A549 (cell line): ENCODE measurements at regions not wholly inside any gene's neighbourhood (a gene's known extent, or its start where the extent isn't known, plus 50 kb on each side); places are given as distances from the start of the nearest gene placed in this dataset.

Source experiments
- ATAC-seq, 2 experiments: fragments of 200-7000 bp in 1 of 2; fragments of >200 bp in 1 of 2; cut with Nextera tagmentation in 1 of 2; cut with Tn5 transposase in 1 of 2; 3 replicates each; pipeline versions ENCODE4 v1.8.0 to v1.9.1; 2018 to 2020; ENCODE audit warnings: mild to moderate bottlenecking in 1 of 2, moderate library complexity in 1 of 2
- CTCF ChIA-PET: fragments of 300-600 bp; sonication (Branson Sonifier 250); formaldehyde crosslinking; extraction: SDS; loops from one replicate; lab custom pipeline; 2021; ENCODE audit warnings: antibody characterized with exemption, inconsistent platforms; lab: Yijun Ruan, JAX
- POLR2A ChIA-PET: fragments of 350-600 bp; formaldehyde crosslinking; extraction: SDS; loops from one replicate; lab custom pipeline; 2021; ENCODE audit warnings: antibody characterized with exemption, inconsistent platforms; lab: Yijun Ruan, JAX
- DNase-seq, 2 experiments: peaks; one replicate each; pipeline versions ENCODE4 v3.0.0 to v3.0.0-alpha.2; 2011 to 2016; ENCODE audit warnings: low read depth in 1 of 2, low spot score in 1 of 2
- FAIRE-seq: peaks from 2 replicates; lab custom pipeline; 2011; peaks lifted over from hg19 to GRCh38; lab: Jason Lieb, UNC
- H3K27ac ChIP-seq, 2 experiments: fragments of >200 bp; sonication (Bioruptor Twin); formaldehyde crosslinking; 3 replicates each; pipeline ENCODE4 v1.5.1; 2016 to 2017
- H3K4me1 ChIP-seq: fragments of >200 bp; sonication (Bioruptor Twin); formaldehyde crosslinking; 3 replicates; pipeline ENCODE4 v1.6.1; 2016
- H3K4me2 ChIP-seq: fragments of >200 bp; sonication (Bioruptor Twin); formaldehyde crosslinking; 3 replicates; pipeline ENCODE4 v1.6.1; 2016
- H3K4me3 ChIP-seq: fragments of >200 bp; sonication (Bioruptor Twin); formaldehyde crosslinking; 3 replicates; pipeline ENCODE4 v1.5.1; 2016
- H3K9me3 ChIP-seq: fragments of >200 bp; sonication (Bioruptor Twin); formaldehyde crosslinking; 3 replicates; pipeline ENCODE4 v1.6.1; 2016
- CBX8 ChIP-seq: fragments of 200-600 bp; sonication (generic); IDR thresholded peaks from 2 replicates; pipeline ENCODE4 v1.6.1; 2016
- CEBPB ChIP-seq, 2 experiments: fragments of >200 bp in 1 of 2; sonication (Bioruptor Twin) in 1 of 2; formaldehyde crosslinking in 1 of 2; IDR thresholded peaks; 2 replicates each; pipeline ENCODE4 v1.6.1; 2012 to 2016
- CHD2 ChIP-seq: fragments of 150-350 bp; IDR thresholded peaks from 2 replicates; pipeline ENCODE4 v1.6.1; 2014; ENCODE audit warnings: low read length; ENCODE audit not compliant: partially characterized antibody
- E2F6 ChIP-seq: IDR thresholded peaks from 2 replicates; pipeline ENCODE4 v1.6.1; 2012; ENCODE audit warnings: low read depth, borderline replicate concordance
- EP300 ChIP-seq, 2 experiments: fragments of >200 bp; sonication (Bioruptor Twin); formaldehyde crosslinking; IDR thresholded peaks; 2 replicates in 1 of 2; 3 replicates in 1 of 2; pipeline ENCODE4 v1.6.1; 2016 to 2017
- ESRRA ChIP-seq: fragments of 150-350 bp; IDR thresholded peaks from 2 replicates; pipeline ENCODE4 v1.6.1; 2014; ENCODE audit warnings: mild to moderate bottlenecking, low read length, borderline replicate concordance
- FOSB ChIP-seq: fragments of 250-450 bp; sonication (Bioruptor Pico); IDR thresholded peaks from 2 replicates; pipeline ENCODE4 v1.5.0; 2020; ENCODE audit warnings: mild to moderate bottlenecking, moderate library complexity
- FOSL2 ChIP-seq, 2 experiments: fragments of 450-650 bp in 1 of 2; fragments of >200 bp in 1 of 2; sonication (Bioruptor Twin) in 1 of 2; formaldehyde crosslinking; IDR thresholded peaks; 2 replicates each; pipeline versions ENCODE4 v1.5.0 to v1.6.1; 2016 to 2020; ENCODE audit warnings: mild to moderate bottlenecking in 1 of 2, moderate library complexity in 1 of 2
- FOXS1 ChIP-seq: fragments of 250-450 bp; sonication (Bioruptor Pico); IDR thresholded peaks from 2 replicates; pipeline ENCODE4 v1.5.0; 2020; ENCODE audit warnings: mild to moderate bottlenecking, moderate library complexity
- HEYL ChIP-seq: fragments of 250-450 bp; sonication (Bioruptor Pico); IDR thresholded peaks from 2 replicates; pipeline ENCODE4 v1.8.0; 2021; ENCODE audit warnings: mild to moderate bottlenecking, moderate library complexity
- HOXA7 ChIP-seq: fragments of 250-450 bp; sonication (Bioruptor Pico); IDR thresholded peaks from 2 replicates; pipeline ENCODE4 v1.5.0; 2020; ENCODE audit warnings: mild to moderate bottlenecking, moderate library complexity
- HOXB13 ChIP-seq: fragments of 250-450 bp; sonication (Bioruptor Pico); IDR thresholded peaks from 2 replicates; pipeline ENCODE4 v1.5.0; 2020; ENCODE audit warnings: low read depth, mild to moderate bottlenecking, moderate library complexity
- HOXB5 ChIP-seq: fragments of 250-450 bp; sonication (Bioruptor Pico); IDR thresholded peaks from 2 replicates; pipeline ENCODE4 v1.5.0; 2020; ENCODE audit warnings: mild to moderate bottlenecking, moderate library complexity
- JUN ChIP-seq, 2 experiments: fragments of >200 bp; sonication (Bioruptor Twin); formaldehyde crosslinking; IDR thresholded peaks; 2 replicates in 1 of 2; 3 replicates in 1 of 2; pipeline ENCODE4 v1.6.1; 2016 to 2017
- MAFK ChIP-seq: fragments of 450-650 bp; IDR thresholded peaks from 2 replicates; pipeline ENCODE4 v1.6.1; 2014; ENCODE audit not compliant: partially characterized antibody
- MYC ChIP-seq: IDR thresholded peaks from 2 replicates; pipeline ENCODE4 v1.6.1; 2012; ENCODE audit warnings: mild to moderate bottlenecking, inconsistent platforms, low read length, improper control_type of control experiment, borderline replicate concordance
- NPAS2 ChIP-seq: fragments of 250-450 bp; sonication (Bioruptor Pico); IDR thresholded peaks from 2 replicates; pipeline ENCODE4 v1.8.0; 2022; ENCODE audit warnings: mild to moderate bottlenecking, moderate library complexity, borderline replicate concordance
- NR3C1 ChIP-seq: fragments of >200 bp; sonication (Bioruptor Twin); formaldehyde crosslinking; IDR thresholded peaks from 3 replicates; pipeline ENCODE4 v1.6.1; 2017
- PBX3 ChIP-seq: IDR thresholded peaks from 2 replicates; pipeline ENCODE4 v1.6.1; 2012
- POLR2A ChIP-seq: IDR thresholded peaks from 2 replicates; pipeline ENCODE4 v1.6.1; 2012; ENCODE audit warnings: mild to moderate bottlenecking, low read length
- RAD21 ChIP-seq, 2 experiments: fragments of >200 bp in 1 of 2; sonication (Bioruptor Twin) in 1 of 2; formaldehyde crosslinking in 1 of 2; IDR thresholded peaks in 1 of 2; conservative IDR thresholded peaks in 1 of 2; 2 replicates in 1 of 2; 3 replicates in 1 of 2; pipeline ENCODE4 v1.6.1; 2012 to 2018; ENCODE audit warnings: inconsistent platforms in 1 of 2
- RARB ChIP-seq: fragments of 250-450 bp; sonication (Bioruptor Pico); IDR thresholded peaks from 2 replicates; pipeline ENCODE4 v1.8.0; 2021; ENCODE audit warnings: mild to moderate bottlenecking, moderate library complexity
- TP53 ChIP-seq: fragments of 250-450 bp; sonication (Bioruptor Pico); IDR thresholded peaks from 2 replicates; pipeline ENCODE4 v1.5.0; 2021; ENCODE audit warnings: mild to moderate bottlenecking, moderate library complexity
- USF2 ChIP-seq: fragments of 450-650 bp; IDR thresholded peaks from 2 replicates; pipeline ENCODE4 v1.6.1; 2014; ENCODE audit warnings: antibody characterized with exemption
- ZC3H11A ChIP-seq: fragments of 450-650 bp; IDR thresholded peaks from 2 replicates; pipeline ENCODE4 v1.6.1; 2014; ENCODE audit warnings: antibody characterized with exemption, mild to moderate bottlenecking
- ZSCAN20 ChIP-seq: fragments of 250-450 bp; sonication (Bioruptor Pico); IDR thresholded peaks from 2 replicates; pipeline ENCODE4 v1.8.0; 2022; ENCODE audit warnings: mild to moderate bottlenecking, moderate library complexity
- WGBS: methylation state at CpG from one replicate; pipeline ENCODE4 v1.1.6; 2017; ENCODE audit errors: missing lambda C conversion rate; 5-methylcytosine and 5-hydroxymethylcytosine counted together

- peak; percentile 39 to 69; a peak in 3 of 6 replicates for ATAC-seq
- CTCF ChIA-PET = no interaction called here
- Histone ChIP-seq H3K9me3 (no peaks in the 10 kb centered on the region), H3K4me2 (peak overlapping the region; percentile 56; the same call in 2 of the 3 replicates), H3K27ac (no peak overlapping the region), H3K4me1 (0 out of 3 replicates have a peak, but pooled peaks cover 9% of the 10 kb centered on the region), H3K4me3 (no peak overlapping the region)
- peak in 1 of 2 experiments; percentile 36 for DNase-seq
- FAIRE-seq = no peak
- 7% methylated on average over 5 of the region's 5 CpGs for WGBS
- POLR2A ChIA-PET = no interaction called here
- TF ChIP-seq CHD2 (no peak), ESRRA (no peak), HOXB13 (no peak), RARB (CRISPR knock-in tag) (no peak), NPAS2 (no peak), HEYL (CRISPR knock-in tag) (no peak), E2F6 (no peak), USF2 (no peak), FOSB (no peak), MAFK (no peak), HOXB5 (CRISPR knock-in tag) (no peak)
These were observed 103.9 kb upstream of the HS6ST1 start for GRCh38 chr2:128422571-128422970.

- H3K27ac ChIP-seq = no peak overlapping the region
- DNase-seq (no peak), ATAC-seq (no peak), FAIRE-seq (no peak)
- no peak for TF ChIP-seq HOXB13
- no peak for TF ChIP-seq ZC3H11A
- no peak for TF ChIP-seq HEYL (CRISPR knock-in tag)
- no peak for TF ChIP-seq RAD21 (conservative IDR thresholded peaks at IDR 0.05 in 1 of 2, IDR thresholded peaks at IDR 0.05 in 1 of 2)
- no peak for TF ChIP-seq CBX8
- no peak for TF ChIP-seq POLR2A
- no peak for TF ChIP-seq TP53
- no peak for TF ChIP-seq HOXA7 (CRISPR knock-in tag)
- no peak for TF ChIP-seq PBX3
- TF ChIP-seq FOXS1 = no peak
- TF ChIP-seq CEBPB (IDR thresholded peaks at IDR 0.05) = no peak
- no peak for TF ChIP-seq ZSCAN20
- no peak for TF ChIP-seq NR3C1
- TF ChIP-seq EP300 (IDR thresholded peaks at IDR 0.05) = no peak
- TF ChIP-seq FOSL2 (IDR thresholded peaks at IDR 0.05) = no peak
- TF ChIP-seq FOSL2 (CRISPR knock-in tag; IDR thresholded peaks at IDR 0.05) = no peak
- no peak for TF ChIP-seq JUN (IDR thresholded peaks at IDR 0.05)
- TF ChIP-seq MYC = no peak
- POLR2A ChIA-PET = no interaction called here
- no peaks in the 10 kb centered on the region for H3K9me3 ChIP-seq
- no peak overlapping the region for H3K4me2 ChIP-seq
- 0 out of 3 replicates have a peak, but pooled peaks cover 9% of the 10 kb centered on the region for H3K4me1 ChIP-seq
- CTCF ChIA-PET = interaction anchor here (0.5 kb wide), 1 partner anchor 1820 kb away, joined by 3 read pairs; no protein-coding TSS in a partner anchor
- H3K4me3 ChIP-seq = no peak overlapping the region
These were observed 105.1 kb upstream of the HS6ST1 start for GRCh38 chr2:128423788-128424165.
